AG09309 (cell line): ENCODE measurements at regions not wholly inside any gene's neighbourhood (a gene's known extent, or its start where the extent isn't known, plus 50 kb on each side); places are given as distances from the start of the nearest gene placed in this dataset.

Experiments
- DNase-seq: peaks from one replicate; pipeline ENCODE4 v3.0.0-alpha.2; 2010; ENCODE audit warnings: low read depth
- H3K4me3 ChIP-seq: 2 replicates; pipeline ENCODE4 v1.5.1; 2011; ENCODE audit warnings: mild to moderate bottlenecking, low read depth, low read length, moderate library complexity; ENCODE audit not compliant: control insufficient read depth
- CTCF ChIP-seq: IDR thresholded peaks from 2 replicates; pipeline ENCODE4 v1.5.1; 2011; ENCODE audit warnings: mild to moderate bottlenecking, low read depth, low read length, inconsistent platforms; ENCODE audit not compliant: insufficient read depth, control insufficient read depth; ENCODE audit errors: missing control alignments

GRCh38 chr21:39007985-39008384 lies 175.3 kb downstream of the PSMG1 start:
- no peak for TF ChIP-seq CTCF
- DNase-seq: no peak
- H3K4me3 ChIP-seq: no peak overlapping the region

- no peak for TF ChIP-seq CTCF
- no peak overlapping the region for H3K4me3 ChIP-seq
- DNase-seq: no peak
Observed at GRCh38 chr21:39007532-39007931, 175.7 kb downstream of the PSMG1 start.

- DNase-seq: no peak
- no peak overlapping the region for H3K4me3 ChIP-seq
- TF ChIP-seq CTCF: no peak
Observed at GRCh38 chr21:39006571-39007311, 176.5 kb downstream of the PSMG1 start.

- H3K4me3 ChIP-seq: no peak overlapping the region
- no peak for TF ChIP-seq CTCF
- no peak for DNase-seq
Observed at GRCh38 chr21:39005502-39005787, 177.8 kb downstream of the PSMG1 start.

- no peak for TF ChIP-seq CTCF
- H3K4me3 ChIP-seq: no peak overlapping the region
- DNase-seq: no peak
Observed at GRCh38 chr21:39004634-39005501, 178.4 kb downstream of the PSMG1 start.

- no peak overlapping the region for H3K4me3 ChIP-seq
- TF ChIP-seq CTCF: no peak
- DNase-seq: peak; percentile 43
Observed at GRCh38 chr21:39003982-39004633, 179.1 kb downstream of the PSMG1 start.
